SK-N-SH treated with all-trans-retinoic acid at 6 μM for 48 hours (cell line): ENCODE measurements at regions not wholly inside any gene's neighbourhood (a gene's known extent, or its start where the extent isn't known, plus 50 kb on each side); places are given as distances from the start of the nearest gene placed in this dataset.
"Not testable (repeated sequence)": the region's sequence is repeated elsewhere in the genome, so short reads cannot be mapped to it uniquely, and the experiment has no call there.

Experiments
- ATAC-seq: fragments of 200-7000 bp; cut with Tn5 transposase; 3 replicates; pipeline ENCODE4 v1.9.1; 2020; ENCODE audit warnings: mild to moderate bottlenecking, moderate library complexity
- ARNTL ChIP-seq: fragments of 450-650 bp; formaldehyde crosslinking; IDR thresholded peaks from 2 replicates; pipeline ENCODE4 v1.5.0; 2020; ENCODE audit warnings: low read depth, mild to moderate bottlenecking, moderate library complexity, borderline replicate concordance
- CREB5 ChIP-seq: fragments of 250-450 bp; sonication (Bioruptor Pico); IDR thresholded peaks from 2 replicates; pipeline ENCODE4 v1.5.1; 2020; ENCODE audit warnings: low read depth, mild to moderate bottlenecking, moderate library complexity
- CSDC2 ChIP-seq: fragments of 250-450 bp; sonication (Bioruptor Pico); IDR thresholded peaks from 2 replicates; pipeline ENCODE4 v1.5.0; 2020; ENCODE audit warnings: mild to moderate bottlenecking, moderate library complexity
- CSRNP3 ChIP-seq: fragments of 250-450 bp; sonication (Bioruptor Pico); IDR thresholded peaks from 2 replicates; pipeline ENCODE4 v1.5.1; 2021; ENCODE audit warnings: mild to moderate bottlenecking, moderate library complexity
- ESRRG ChIP-seq: fragments of 250-450 bp; sonication (Bioruptor Pico); IDR thresholded peaks from 2 replicates; pipeline ENCODE4 v1.6.1; 2021; ENCODE audit warnings: mild to moderate bottlenecking
- ISL1 ChIP-seq: fragments of 250-450 bp; sonication (Bioruptor Pico); IDR thresholded peaks from 2 replicates; pipeline ENCODE4 v2.1.2; 2022; ENCODE audit warnings: mild to moderate bottlenecking, moderate library complexity
- PATZ1 ChIP-seq: fragments of 250-450 bp; sonication (Bioruptor Pico); IDR thresholded peaks from 2 replicates; pipeline ENCODE4 v1.8.0; 2020; ENCODE audit warnings: mild to moderate bottlenecking, moderate library complexity, borderline replicate concordance
- POU6F1 ChIP-seq: fragments of 250-450 bp; sonication (Bioruptor Pico); IDR thresholded peaks from 2 replicates; pipeline ENCODE4 v1.8.0; 2021; ENCODE audit warnings: low read depth, mild to moderate bottlenecking, moderate library complexity, borderline replicate concordance
- RARB ChIP-seq: fragments of 250-450 bp; sonication (Bioruptor Pico); IDR thresholded peaks from 2 replicates; pipeline ENCODE4 v1.8.0; 2021; ENCODE audit warnings: mild to moderate bottlenecking, moderate library complexity
- TOX ChIP-seq: fragments of 250-450 bp; sonication (Bioruptor Pico); IDR thresholded peaks from 2 replicates; pipeline ENCODE4 v1.8.0; 2021; ENCODE audit warnings: mild to moderate bottlenecking, moderate library complexity, borderline replicate concordance
- TSHZ2 ChIP-seq: fragments of 250-450 bp; sonication (Bioruptor Pico); IDR thresholded peaks from 2 replicates; pipeline ENCODE4 v1.5.0; 2020; ENCODE audit warnings: mild to moderate bottlenecking, moderate library complexity
- ZFP3 ChIP-seq: fragments of 250-450 bp; sonication (Bioruptor Pico); IDR thresholded peaks from 2 replicates; pipeline ENCODE4 v1.5.0; 2020; ENCODE audit warnings: mild to moderate bottlenecking, moderate library complexity
- ZFP30 ChIP-seq: fragments of 450-650 bp; formaldehyde crosslinking; IDR thresholded peaks from 2 replicates; pipeline ENCODE4 v1.5.0; 2022; ENCODE audit warnings: mild to moderate bottlenecking, moderate library complexity
- ZNF565 ChIP-seq: fragments of 450-650 bp; formaldehyde crosslinking; conservative IDR thresholded peaks from 2 replicates; pipeline ENCODE4 v1.5.0; 2020; ENCODE audit warnings: low read depth, mild to moderate bottlenecking, moderate library complexity
- ZNF70 ChIP-seq: fragments of 450-650 bp; formaldehyde crosslinking; IDR thresholded peaks from 2 replicates; pipeline ENCODE4 v1.5.0; 2020; ENCODE audit warnings: mild to moderate bottlenecking, moderate library complexity

GRCh38 chr13:110984381-110984780, 69.5 kb upstream of the ANKRD10 start:
- no peak for ATAC-seq
- TF ChIP-seq ESRRG (CRISPR knock-in tag) = no peak
- TF ChIP-seq, all 23 proteins: peak for 0

GRCh38 chr13:110983241-110983640, 68.4 kb upstream of the ANKRD10 start:
- TF ChIP-seq ZNF565 (CRISPR knock-in tag) (no peak), ESRRG (CRISPR knock-in tag) (no peak), ARNTL (CRISPR knock-in tag) (no peak), TOX (no peak), CSDC2 (CRISPR knock-in tag) (no peak), RARB (CRISPR knock-in tag) (no peak), CSRNP3 (no peak)
- TF ChIP-seq, all 23 proteins: peak for 0
- ATAC-seq = no peak

- TF ChIP-seq ZNF70 (CRISPR knock-in tag) (no peak), TSHZ2 (CRISPR knock-in tag) (no peak), CREB5 (CRISPR knock-in tag) (no peak)
- no peak for ATAC-seq
Observed at GRCh38 chr13:110981379-110981778, 66.5 kb upstream of the ANKRD10 start.

GRCh38 chr13:110980921-110981320, 66.1 kb upstream of the ANKRD10 start:
- no peak for ATAC-seq

GRCh38 chr13:110979149-110979548, 64.3 kb upstream of the ANKRD10 start:
- ATAC-seq = not testable (repeated sequence)

More at GRCh38 chr13:110980921-110981320, 66.1 kb upstream of the ANKRD10 start:
- TF ChIP-seq ZFP3 (CRISPR knock-in tag) (no peak), POU6F1 (no peak), PATZ1 (CRISPR knock-in tag) (no peak), ISL1 (CRISPR knock-in tag) (no peak)

- no peak for TF ChIP-seq ZFP30
- TF ChIP-seq, all 23 proteins: peak for 0
- no peak for ATAC-seq
Observed at GRCh38 chr13:110978390-110978789, 63.5 kb upstream of the ANKRD10 start.
